MM.1S (cell line): ENCODE measurements at regions not wholly inside any gene's neighbourhood (a gene's known extent, or its start where the extent isn't known, plus 50 kb on each side); places are given as distances from the start of the nearest gene placed in this dataset.

Source experiments
- EZH2 ChIP-seq: fragments of 300-600 bp; sonication (generic); optimal IDR thresholded peaks from 2 replicates; pipeline ENCODE3; 2017; ENCODE audit warnings: low read depth, mild to moderate bottlenecking, antibody characterized with exemption, low read length, mixed read lengths
- TF ChIP-seq, protein P1 (sequence below): fragments of 300-600 bp; sonication (generic); IDR thresholded peaks from 2 replicates; pipeline ENCODE4 v1.5.1; 2016; ENCODE audit warnings: antibody characterized with exemption, low read length, mixed read lengths

DNA sequence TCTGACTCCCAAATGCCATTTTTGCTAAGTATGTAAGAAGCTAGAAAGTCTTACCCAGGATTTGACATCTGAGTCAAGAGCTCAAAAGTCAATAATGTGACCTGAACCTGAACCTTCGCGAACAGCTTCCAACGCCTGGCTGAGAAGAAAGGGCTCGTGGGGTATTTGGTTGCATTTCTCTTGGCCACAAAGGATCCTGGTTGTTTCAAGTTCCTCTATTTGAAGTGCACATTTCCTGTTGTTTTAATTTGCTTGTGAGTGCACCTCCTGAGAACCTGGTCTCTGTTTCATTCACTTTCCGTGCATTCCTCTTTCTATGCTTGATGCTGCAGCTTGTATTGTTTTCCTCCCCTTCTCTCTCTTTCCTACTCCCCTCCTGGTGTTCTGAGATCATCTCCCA is 212.5 kb downstream of the FOXA2 start:
- no peak for TF ChIP-seq EZH2
- TF ChIP-seq, protein P1, sequence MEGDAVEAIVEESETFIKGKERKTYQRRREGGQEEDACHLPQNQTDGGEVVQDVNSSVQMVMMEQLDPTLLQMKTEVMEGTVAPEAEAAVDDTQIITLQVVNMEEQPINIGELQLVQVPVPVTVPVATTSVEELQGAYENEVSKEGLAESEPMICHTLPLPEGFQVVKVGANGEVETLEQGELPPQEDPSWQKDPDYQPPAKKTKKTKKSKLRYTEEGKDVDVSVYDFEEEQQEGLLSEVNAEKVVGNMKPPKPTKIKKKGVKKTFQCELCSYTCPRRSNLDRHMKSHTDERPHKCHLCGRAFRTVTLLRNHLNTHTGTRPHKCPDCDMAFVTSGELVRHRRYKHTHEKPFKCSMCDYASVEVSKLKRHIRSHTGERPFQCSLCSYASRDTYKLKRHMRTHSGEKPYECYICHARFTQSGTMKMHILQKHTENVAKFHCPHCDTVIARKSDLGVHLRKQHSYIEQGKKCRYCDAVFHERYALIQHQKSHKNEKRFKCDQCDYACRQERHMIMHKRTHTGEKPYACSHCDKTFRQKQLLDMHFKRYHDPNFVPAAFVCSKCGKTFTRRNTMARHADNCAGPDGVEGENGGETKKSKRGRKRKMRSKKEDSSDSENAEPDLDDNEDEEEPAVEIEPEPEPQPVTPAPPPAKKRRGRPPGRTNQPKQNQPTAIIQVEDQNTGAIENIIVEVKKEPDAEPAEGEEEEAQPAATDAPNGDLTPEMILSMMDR: no peak
